ENCODE measurements at regions not wholly inside any gene's neighbourhood (a gene's known extent, or its start where the extent isn't known, plus 50 kb on each side); places are given as distances from the start of the nearest gene placed in this dataset.

DNA sequence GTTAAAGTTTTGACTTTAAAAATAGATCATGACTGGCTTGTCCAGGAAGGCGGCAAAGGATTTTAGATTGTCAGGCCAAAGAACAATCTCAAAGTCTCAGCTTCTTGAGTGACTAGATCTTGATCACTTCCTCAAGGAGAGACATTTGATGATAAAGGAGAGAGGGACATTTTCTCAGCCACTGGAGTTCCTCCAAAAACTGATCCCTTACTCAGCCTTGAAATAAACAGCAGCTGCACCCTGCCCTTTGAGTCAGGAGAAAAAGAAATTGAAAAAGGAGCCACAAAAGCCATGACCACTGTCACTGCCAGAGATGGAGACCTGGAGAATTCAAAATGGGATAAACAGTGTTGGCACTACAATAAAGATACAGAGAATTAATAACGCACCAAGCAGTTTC is 288.4 kb upstream of the PRMT6 start:
- no peak for DNase-seq (ENCODE audit: low spot score)

DNA sequence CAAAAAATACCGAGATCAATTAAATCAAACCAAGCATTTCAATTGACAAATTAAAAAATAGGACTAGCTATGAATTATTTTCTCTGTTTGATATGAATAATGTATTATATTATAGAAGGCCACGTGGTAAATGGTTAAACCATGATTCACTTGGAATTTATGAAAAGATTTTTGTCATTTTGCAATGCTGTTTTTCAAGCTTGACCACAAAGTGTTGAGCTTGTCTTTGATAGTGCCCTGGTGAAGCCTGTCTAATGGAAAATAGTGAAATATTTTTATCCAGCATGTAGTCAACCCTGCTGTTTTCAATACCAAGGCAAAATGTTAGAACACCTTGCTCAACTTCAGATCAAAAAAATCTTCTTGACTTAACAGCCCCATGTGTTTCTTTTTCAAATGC is 288.0 kb upstream of the PRMT6 start:
- DNase-seq (ENCODE audit: low spot score) = no peak

DNA sequence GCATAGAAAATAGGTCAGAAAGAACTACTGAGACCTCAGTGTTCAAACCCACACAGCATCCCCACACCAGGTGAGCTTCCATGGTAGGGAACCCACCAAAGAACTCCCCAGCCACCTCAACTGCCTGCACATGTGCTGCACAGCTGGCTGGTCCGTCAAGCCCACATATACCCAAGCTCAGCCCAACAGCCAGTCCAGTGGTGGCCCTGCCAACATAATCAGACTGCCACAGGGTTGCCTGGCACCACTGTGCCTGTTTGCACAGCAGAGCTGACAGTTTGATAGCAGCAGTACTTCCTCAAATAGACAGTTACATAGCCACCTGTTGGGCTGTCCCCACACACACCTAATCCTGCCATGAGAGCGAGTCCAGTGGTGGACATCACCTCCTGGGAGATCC is 283.3 kb upstream of the PRMT6 start:
- no peak for DNase-seq (ENCODE audit: low spot score)

DNA sequence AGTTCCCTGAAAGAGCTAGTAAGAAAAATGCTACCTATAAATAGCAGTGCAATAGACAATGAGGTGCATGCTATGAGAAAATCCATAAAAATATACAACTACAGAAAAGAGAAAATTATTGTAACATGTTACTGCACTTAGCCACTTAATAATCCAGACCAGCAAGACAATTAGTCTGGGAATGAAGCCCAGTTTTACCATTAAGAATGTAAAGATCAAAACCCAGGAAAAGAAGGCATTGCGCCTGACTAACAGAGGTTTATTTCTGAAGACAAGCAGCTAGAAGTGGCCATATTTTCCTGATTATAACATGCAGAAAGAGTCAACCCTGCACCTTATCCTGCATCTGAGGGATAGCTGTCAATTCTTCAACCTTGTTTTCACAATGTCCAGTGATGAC is 276.4 kb upstream of the PRMT6 start:
- no peak for DNase-seq (ENCODE audit: low spot score)

DNA sequence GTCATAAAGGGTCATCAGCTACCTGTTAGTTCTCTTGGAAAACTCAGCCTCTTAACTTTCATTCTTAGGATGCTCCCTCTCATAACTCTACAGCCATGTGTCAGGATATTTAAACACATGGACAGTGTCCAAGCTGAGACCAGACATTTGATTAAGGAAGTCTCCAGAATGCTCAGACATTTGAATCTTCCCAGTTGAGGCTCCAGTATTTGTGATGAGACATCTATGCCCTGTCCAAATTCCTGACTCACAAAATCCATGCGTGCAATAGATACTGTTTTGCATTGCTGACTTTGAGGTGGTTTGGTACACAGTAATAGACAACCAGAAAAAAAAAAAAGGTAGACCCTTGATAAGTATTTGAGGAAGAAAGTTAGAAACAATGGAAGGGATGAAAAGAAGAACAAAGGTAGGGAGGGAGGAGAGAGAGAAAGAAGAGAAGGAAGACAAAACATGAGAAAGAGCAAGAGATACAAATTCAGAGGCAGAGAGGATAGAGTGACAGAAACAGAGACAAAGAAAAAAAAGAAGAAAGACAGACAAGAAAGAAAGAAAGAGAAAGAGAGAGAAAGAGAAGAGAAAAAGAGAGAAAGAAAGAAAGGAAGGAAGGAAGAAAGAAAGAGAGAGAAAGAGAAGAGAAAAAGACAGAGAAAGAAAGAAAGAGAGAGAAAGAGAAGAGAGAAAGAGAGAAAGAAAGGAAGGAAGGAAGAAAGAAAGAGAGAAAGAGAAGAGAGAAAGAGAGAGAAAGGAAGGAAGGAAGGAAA is 275.5 kb upstream of the PRMT6 start:
- DNase-seq (ENCODE audit: low spot score) = no peak

- DNase-seq (ENCODE audit: low spot score) = no peak
These were observed 271.3 kb upstream of the PRMT6 start for GRCh38 chr1:106785176-106785575.

DNA sequence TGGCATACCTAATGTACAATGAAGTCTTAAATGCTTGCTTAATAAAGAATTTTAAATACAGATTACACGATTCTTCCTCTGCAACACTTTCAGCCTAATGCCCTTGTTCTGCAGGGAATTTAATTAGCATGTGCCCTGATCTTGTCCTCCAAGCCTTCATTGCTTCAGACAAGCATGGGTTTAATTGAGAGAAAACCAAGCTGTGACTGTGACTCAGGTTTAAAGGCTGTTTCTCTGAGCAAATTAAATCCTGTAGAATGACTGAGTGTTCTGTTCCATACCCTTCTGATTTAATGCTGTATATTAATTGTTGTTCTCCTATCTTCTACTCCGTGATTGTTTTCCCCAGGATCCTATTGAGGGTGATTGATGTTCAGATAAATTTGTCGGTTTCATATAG is 269.0 kb upstream of the PRMT6 start:
- DNase-seq (ENCODE audit: low spot score) = no peak

- DNase-seq (ENCODE audit: low spot score) = no peak
These were observed 266.8 kb upstream of the PRMT6 start for GRCh38 chr1:106789686-106790085.

DNA sequence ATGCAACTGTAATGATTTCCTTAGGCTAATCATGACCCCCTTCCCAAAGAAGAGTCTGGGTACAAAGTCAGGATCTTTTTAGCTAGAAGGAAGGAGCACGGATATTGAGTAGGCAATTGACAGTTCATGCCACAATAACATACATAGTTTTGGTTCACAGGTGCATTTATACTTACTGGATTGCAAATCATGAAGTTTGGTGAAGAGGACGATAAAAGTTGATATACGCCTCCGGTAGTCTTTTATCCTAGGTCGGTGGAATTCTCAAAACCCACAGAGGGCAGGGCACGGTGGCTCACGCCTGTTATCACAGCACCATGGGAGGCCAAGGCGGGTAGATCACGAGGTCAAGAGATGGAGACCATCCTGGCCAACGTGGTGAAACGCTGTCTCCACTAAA is 265.4 kb upstream of the PRMT6 start:
- DNase-seq (ENCODE audit: low spot score) = no peak

DNA sequence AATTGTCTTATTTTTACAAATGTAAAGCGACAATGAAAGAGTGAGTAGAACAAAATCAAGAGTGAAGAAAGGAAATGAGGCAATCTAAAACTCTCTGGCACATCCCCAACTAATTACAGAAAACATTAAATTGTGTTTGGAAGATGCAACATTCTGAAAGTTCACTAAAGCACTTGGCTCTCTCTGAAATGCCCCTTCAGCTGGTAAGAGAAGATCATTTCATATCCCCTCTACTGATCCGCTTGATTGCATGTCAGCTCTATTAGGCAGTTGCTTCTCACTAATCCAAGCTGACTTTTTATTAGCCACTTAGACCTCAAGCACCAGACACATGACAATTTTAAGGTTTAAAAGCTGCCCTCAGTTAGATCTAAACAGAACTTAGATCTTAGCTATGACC is 262.8 kb upstream of the PRMT6 start:
- no peak for DNase-seq (ENCODE audit: low spot score)

DNA sequence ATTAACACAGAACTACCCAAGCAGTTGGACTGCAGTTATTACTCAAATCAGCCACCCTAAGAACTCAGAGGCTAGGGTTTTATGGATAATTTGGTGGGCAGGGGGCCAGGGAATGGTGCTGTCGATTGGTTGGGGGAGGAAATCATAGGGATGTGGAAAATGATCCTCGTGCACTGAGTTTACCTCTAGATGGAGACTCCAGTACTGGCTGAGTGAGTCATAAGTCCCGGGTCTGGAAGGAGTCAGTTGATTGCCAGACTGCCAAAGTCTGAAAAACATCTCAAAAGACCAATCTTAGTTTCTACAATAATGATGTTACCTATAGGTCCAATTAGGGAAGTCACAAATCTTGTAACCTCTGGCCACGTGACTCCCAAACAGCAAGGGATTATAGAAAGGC is 257.5 kb upstream of the PRMT6 start:
- DNase-seq (ENCODE audit: low spot score) = no peak

- no peak for DNase-seq (ENCODE audit: low spot score)
These were observed 254.3 kb upstream of the PRMT6 start for GRCh38 chr1:106802181-106802580.

DNA sequence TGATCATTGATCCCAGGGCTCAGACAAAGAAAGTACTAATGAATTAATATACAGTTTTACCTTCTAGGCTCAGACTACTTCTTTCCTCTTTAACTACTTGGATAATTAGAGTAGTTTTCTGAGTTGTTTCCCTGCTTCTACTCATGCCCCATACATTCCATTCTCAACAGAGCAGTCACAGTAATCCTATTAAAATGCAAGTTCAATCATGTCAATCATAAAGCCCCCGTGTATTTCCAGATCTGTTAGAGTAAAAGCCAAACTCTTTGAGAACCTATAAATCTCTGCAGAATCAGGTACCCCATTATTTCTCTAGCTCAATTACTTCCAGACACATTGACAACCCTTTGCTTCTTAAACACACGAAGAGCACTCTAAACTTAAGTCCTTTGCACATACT is 242.1 kb upstream of the PRMT6 start:
- DNase-seq (ENCODE audit: low spot score) = no peak

DNA sequence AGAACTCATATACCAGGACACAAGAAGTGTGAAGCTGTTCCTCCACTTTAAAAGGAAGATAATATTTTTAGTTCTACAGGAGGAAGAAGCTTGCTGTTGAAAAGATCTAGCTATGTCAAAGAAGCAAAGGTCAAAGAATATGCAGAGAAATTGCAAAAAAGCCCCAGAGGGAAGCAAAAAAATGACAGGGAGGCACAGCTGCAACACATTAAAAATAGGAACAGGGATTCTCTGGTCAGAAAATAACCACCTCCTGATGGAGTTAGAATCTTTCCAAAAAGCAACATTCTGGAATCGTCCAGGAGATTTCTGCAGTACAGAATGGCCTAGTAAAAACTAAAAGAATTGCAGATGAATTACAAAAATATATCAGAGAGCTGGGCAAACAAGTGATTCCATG is 238.9 kb upstream of the PRMT6 start:
- no peak for DNase-seq (ENCODE audit: low spot score)

- DNase-seq (ENCODE audit: low spot score) = no peak
These were observed 225.0 kb upstream of the PRMT6 start for GRCh38 chr1:106831511-106831910.

- no peak for DNase-seq (ENCODE audit: low spot score)
These were observed 219.8 kb upstream of the PRMT6 start for GRCh38 chr1:106836708-106837107.

- no peak for DNase-seq (ENCODE audit: low spot score)
These were observed 213.0 kb upstream of the PRMT6 start for GRCh38 chr1:106843518-106843917.

- DNase-seq (ENCODE audit: low spot score) = no peak
These were observed 209.8 kb upstream of the PRMT6 start for GRCh38 chr1:106846656-106847055.

DNA sequence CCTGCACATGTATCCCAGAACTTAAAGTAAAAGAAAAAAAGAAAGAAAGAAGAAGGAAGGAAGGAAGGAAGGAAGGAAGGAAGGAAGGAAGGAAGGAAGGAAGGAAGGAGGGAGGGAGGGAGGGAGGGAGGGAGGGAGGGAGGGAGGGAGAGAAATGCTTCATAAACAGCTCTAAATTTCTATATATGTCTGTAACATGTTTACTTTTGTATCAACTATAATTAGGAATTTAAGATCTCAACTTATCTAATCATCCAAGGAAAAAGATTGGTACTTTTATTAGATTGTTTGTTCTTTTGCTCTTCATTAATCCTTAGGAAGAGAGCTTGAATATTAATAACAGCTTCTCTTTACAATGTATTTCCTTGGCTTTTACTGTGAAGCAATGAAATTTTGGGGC is 195.4 kb upstream of the PRMT6 start:
- DNase-seq (ENCODE audit: low spot score) = no peak

- DNase-seq (ENCODE audit: low spot score) = no peak
These were observed 187.6 kb upstream of the PRMT6 start for GRCh38 chr1:106868828-106869227.

DNA sequence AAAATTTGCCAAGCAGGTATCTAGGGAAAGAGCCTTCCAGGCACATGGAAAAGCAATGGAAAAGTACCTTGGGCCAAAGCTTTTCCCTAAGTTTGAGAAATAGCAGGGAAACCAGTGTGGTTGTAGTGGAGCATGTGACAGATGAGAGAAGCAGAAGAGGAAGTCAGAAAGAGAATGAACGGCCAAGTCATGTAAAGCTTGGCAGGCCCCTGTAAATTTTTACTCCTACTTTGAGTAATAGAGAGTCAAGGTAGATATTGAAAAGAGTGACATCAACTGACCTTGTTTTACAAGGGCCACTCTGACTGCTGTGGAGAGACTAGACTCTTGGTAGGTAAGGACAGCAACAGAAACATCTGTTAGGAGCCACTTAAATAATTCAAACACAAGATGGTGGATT is 180.9 kb upstream of the PRMT6 start:
- no peak for DNase-seq (ENCODE audit: low spot score)

GRCh38 chr1:106876384-106876783 is 180.1 kb upstream of the PRMT6 start:
- DNase-seq (ENCODE audit: low spot score) = no peak

DNA sequence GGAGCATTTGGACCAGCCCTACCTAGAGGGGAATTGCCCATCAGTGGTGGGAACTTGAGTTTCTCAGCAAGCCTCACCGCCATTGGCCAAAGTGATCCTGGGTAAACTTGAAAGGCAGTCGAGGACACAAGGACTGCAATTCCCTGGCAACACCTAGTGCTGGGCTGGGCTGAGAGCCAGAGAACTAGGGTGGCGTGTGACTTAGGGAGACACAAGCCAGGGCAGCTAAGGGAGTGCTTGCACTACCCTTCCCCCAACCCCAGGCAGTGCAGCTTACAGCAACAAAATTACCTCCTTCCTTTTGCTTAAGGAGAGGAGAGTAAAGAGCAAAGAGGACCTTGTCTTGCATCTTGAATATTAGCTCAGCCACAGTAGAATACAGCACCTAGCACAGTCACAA is 176.9 kb upstream of the PRMT6 start:
- no peak for DNase-seq (ENCODE audit: low spot score)

DNA sequence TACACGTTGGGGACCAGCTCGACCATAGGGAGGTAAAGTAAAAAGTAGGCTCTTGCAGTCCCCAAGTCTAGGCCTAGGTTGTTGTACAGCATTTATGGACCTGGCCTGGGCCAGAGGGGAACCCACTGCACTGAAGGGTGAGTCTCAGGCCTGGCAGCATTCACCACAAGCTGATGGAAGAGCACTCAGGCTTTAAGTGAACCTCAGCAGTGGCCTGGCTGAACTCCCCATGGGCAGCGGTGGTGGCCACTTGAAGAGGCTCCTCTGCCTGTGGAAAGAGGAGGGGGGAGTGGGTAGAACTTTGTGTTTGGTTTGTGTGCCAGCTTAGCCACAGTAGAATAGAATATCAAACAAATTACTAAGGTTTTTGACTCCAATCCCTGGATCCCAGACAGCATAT is 176.2 kb upstream of the PRMT6 start:
- no peak for DNase-seq (ENCODE audit: low spot score)

DNA sequence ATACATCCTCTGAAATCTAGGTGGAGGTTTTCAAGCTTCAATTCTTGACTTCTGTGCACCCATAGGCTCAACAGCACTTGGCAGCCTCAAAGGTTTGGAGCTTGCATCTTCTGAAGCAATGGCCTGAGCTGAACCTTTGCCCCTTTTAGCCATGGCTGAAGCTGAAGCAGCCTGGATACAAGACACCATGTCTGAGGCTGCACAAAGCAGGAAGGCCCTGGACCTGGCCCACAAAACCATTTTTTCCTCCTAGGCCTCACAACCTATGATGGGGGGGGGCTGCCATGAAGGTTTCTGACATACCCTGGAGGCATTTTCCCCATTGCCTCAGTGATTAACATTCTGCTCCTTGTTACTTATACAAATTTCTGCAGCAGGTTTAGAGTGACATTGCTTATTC is 173.3 kb upstream of the PRMT6 start:
- no peak for DNase-seq (ENCODE audit: low spot score)
